NCI-H1048 (cell line): ENCODE measurements at regions not wholly inside any gene's neighbourhood (a gene's known extent, or its start where the extent isn't known, plus 50 kb on each side); places are given as distances from the start of the nearest gene placed in this dataset.

ENCODE experiments used
- DNase-seq: peaks from one replicate; lab custom pipeline; 2025; lab: John Stamatoyannopoulos, UW

GRCh38 chr6:126529637-126530362 is 189.9 kb downstream of the CENPW start:
- DNase-seq, result no peak

GRCh38 chr6:126530775-126531174 is 190.9 kb downstream of the CENPW start:
- no peak for DNase-seq

DNA sequence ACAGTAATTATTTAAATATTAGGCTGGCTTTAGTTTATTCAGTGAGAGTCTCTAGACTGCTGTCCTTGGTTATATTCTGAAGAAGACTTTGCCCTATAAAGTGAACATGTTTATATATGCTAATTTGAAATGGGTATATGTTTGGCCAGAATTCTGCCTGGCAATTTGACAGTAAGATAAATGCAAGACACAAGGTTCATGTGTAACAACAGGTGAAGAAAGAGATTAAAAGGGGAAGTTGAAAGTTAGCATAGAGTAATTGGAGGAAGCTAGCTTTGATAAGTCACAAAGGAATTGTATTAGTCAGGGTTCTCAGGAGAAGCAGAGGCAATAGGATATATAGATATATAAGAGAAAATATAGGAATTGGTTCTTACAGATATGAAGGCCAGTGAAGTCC is 191.4 kb downstream of the CENPW start:
- no peak for DNase-seq

- DNase-seq, result no peak
These were observed 191.9 kb downstream of the CENPW start for GRCh38 chr6:126531840-126532239.

- DNase-seq, result no peak
These were observed 194.5 kb downstream of the CENPW start for GRCh38 chr6:126534401-126534800.

DNA sequence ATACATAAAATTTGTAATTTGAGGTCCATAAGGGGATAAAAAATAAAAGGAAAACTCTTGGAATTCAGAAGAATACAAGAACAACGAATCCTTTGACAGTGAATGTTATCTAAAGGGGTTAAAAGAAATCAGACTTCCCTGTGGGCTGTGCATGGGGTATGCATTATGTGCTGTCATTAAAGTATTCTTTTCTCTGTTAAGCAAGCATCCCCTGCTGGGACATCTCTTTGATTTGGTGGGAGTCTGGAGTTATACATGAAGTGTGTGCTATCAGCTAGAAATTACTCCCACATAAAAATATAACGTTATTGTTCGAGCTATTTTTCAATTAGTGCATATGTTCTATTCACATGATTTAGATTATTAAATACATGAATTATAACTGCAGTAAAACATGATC is 195.2 kb downstream of the CENPW start:
- DNase-seq, result no peak

DNA sequence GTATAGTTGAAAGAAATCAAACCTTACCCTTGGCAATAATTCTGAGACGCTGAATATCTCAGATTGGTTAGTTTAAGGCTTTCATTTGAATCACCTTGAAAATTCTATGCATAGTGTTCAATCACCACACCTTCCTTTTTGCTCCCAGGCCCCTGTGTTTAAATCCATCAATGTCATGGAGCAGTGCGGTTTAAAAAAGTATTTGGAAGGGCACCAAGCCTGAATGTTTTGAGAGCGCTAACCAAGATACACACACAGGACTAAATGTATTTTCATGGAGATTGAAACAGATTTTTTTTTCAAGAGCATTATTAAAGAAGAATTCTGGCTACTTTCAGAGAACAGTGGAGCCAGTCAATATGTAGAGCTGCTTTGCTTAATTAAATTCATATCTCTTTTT is 195.7 kb downstream of the CENPW start:
- no peak for DNase-seq

DNA sequence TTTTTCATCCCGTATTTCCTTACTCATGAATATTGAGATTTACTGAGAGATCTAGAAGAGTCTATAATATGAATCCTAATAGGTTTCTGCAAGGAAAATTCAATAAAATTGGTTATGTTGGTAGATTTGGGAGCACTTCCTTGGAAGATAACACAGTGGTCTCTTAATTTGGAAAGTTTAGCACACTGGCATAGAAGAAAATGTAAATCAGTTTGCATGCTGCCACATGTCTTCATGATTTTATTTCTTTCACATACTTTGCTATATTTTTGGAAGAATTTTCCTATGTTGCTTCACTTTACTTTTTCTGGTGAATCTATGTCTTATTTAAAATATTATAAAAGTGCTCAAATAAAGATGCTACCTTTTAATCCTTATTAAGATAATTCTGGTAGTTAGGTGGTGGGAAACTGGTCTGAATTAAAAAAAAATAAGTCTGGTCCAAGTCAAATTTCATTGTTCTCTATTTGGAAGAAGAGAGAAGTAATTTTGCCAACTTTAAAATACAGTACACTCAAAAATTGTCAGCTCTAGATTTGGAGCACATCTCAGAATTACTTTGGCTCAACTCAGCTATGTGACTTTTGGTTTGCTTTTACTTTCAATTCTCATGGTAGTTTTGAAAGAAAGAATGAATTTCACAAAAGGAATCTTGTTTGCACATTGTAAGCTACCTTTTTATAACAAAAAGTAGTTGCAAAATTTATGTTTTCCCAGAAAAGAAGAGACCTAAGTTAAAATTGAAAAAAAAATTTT is 197.3 kb downstream of the CENPW start:
- no peak for DNase-seq

DNA sequence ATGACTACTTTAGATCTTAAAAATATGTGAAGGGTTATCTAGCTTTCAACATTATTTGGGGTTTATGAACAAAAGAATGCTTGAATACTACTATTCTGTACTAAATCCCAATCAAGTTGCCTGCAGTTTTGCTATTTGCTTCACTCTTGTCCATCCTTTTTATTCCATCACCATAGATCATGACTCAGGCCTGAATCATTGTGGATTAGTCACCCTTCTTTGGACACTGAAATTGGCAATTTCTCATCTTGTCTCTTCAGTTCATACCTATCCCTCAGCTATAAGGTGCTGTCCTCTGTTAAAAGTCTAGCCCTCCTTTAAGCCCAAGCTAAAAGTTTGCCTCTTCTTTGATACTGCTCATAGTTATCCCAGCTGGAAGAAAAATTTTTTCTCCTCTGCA is 199.1 kb downstream of the CENPW start:
- DNase-seq, result no peak

- no peak for DNase-seq
These were observed 200.2 kb downstream of the CENPW start for GRCh38 chr6:126540161-126540560.

GRCh38 chr6:126541806-126542491 is 202.0 kb downstream of the CENPW start:
- no peak for DNase-seq

GRCh38 chr6:126546541-126547120 is 206.7 kb downstream of the CENPW start:
- no peak for DNase-seq

DNA sequence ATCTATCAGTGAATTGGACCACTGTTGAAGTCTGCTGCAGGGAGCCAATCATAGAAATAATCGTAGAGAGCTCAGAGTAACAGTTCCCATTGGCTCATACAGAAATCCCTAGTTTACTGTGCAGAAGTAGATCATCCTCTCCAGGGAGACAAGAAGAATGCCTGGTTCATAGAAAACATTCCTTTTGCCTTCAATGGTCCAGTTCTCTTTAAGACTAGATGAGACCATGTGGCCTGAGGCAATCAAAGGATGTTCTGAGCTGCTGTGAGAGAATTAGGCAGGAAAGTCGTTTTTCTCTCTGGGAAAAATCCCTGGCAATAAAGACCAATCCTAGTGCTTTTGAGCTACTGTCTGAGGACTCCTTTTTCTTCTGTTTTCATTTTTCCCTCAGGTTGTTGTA is 208.4 kb downstream of the CENPW start:
- no peak for DNase-seq

GRCh38 chr6:126550323-126550722 is 210.4 kb downstream of the CENPW start:
- DNase-seq, result no peak

DNA sequence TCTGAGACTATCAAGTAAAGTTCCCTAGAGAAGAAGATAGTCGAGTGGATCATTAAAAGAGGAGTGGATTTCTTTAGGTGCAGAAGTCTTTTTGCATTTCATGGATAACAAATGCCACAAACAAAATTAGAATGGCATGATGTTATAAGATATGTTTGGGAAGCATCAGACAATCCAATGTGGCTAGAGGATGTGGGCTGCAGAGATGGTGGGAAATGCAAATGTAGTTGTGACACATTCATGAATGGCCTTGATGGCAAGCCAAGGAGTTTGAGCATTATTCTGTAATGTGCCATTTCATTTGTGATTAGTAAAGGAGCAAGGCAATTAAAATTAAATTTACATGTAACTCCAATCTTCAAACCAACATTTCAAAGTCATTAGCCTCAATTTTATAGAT is 211.9 kb downstream of the CENPW start:
- no peak for DNase-seq

DNA sequence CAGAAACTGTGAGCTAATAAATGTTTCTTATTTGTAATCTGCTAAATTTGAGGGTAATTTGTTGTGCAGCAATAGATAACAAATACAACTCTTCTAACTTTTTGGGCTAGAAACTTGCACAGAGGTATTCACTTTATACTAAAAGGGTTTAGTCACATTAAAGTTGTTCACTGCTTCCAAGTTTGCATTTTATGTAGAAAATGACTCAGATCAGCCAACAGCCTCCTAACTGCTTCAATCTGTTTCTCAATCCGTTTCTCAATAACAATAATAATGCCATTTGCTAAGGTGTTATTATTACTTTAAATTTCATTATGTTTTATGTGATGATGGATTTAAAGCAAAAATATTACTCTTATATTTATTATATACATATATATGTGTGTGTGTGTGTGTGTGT is 213.9 kb downstream of the CENPW start:
- no peak for DNase-seq

DNA sequence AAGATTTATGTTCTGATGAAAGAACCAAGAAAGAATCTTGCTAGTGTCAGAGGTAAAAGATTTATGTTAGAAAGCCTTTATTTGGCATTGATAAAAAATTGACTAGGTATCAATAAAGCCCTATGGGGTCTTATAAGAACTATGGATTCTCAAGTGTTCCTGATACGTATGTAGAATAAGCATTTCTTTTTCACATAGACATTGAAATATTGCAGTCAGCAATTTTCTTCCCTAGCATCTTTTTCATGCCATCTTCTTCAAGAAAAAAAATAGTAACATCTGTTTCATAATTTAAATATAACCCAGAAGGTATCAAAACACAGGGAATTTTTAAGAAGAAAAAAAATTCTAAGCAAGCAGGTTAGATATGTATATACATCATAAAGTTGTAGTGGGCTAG is 230.6 kb downstream of the CENPW start:
- no peak for DNase-seq

DNA sequence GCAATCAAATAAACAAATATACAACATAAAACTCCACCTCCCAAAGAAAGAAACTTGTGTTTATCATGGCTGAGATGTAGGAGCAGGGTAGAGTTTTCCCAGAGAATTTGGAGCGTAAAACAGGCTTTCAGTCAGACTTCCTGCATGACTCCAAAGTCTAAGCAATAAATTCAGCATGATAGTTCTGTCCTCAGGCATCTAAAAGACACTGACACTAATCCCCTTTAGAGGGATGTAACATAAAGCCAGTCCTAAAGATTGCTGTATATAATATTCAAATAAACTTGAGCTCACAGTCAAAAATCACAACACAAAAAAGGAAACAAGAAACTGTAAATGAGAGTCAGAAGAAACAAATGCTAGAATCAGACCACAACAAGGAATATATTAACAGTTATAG is 234.4 kb downstream of the CENPW start:
- DNase-seq, result peak; percentile 9

GRCh38 chr6:126581316-126581715 is 241.4 kb downstream of the CENPW start:
- no peak for DNase-seq

- DNase-seq, result no peak
These were observed 260.5 kb downstream of the CENPW start for GRCh38 chr6:126600258-126600916.

DNA sequence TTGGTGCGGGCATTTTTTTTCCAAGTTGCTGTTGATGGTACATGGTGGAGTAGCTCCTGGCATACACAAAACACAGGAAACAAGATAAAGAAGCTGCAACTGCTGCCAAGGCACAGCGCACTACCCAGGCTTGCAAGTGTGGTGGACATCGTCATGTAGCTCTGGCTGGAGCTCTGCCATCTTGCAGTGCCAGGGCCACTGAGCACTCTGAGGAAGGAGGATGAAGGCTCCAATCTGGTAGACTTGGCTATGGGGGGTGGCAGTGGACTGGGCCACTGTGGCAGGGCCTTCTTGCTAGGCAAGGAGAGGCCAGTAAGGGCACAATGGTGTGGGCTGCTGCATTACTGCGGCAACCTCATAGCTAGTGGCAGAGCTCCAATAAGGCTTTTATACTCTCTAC is 263.5 kb downstream of the CENPW start:
- DNase-seq, result no peak

GRCh38 chr6:126605089-126605488 is 265.2 kb downstream of the CENPW start:
- DNase-seq, result no peak
